ENCODE measurements at regions not wholly inside any gene's neighbourhood (a gene's known extent, or its start where the extent isn't known, plus 50 kb on each side); places are given as distances from the start of the nearest gene placed in this dataset.
"Not testable (repeated sequence)": the region's sequence is repeated elsewhere in the genome, so short reads cannot be mapped to it uniquely, and the experiment has no call there.

DNA sequence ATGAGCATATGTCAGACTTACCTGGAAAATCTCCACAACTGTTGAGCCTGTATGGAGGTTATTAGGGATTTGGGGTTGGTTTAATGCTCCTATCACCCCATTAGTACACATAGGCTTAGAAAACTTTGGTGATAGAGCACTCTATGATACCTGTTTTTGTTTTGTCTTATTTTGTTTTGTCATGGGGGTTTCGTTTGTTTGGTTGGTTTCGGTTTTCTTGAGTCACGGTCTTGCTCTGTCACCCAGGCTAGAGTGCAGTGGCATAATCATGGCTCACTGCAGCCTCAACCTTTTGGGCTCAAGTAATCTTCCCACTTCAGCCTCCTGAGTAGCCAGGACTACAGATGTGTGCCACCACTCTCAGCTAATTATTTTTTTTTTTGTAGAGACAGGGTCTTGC is 70.0 kb downstream of the MZT1 start:
- no peak for DNase-seq (ENCODE audit: low spot score)

GRCh38 chr13:72656357-72656756 is 71.1 kb downstream of the MZT1 start:
- DNase-seq (ENCODE audit: low spot score): no peak

GRCh38 chr13:72653506-72653905 is 73.9 kb downstream of the MZT1 start:
- DNase-seq (ENCODE audit: low spot score): no peak

DNA sequence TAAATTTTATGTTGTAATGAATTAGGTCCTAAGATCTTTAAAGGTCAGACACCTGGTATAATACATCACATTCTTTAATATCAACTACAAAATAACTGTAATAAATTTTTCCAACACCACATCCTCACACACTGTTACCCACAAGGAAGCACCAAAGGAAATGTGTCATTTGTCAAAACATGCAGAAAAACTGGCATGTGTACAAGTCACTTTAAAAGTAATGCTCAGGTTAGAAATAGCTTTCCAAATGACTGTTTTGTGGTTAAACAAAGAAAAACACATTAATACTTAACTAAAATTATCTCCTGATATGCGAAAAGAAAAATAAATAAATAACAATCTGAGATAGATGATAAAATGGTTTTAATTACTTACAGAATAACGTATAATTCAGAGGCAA is 74.7 kb downstream of the MZT1 start:
- DNase-seq (ENCODE audit: low spot score): no peak

- no peak for DNase-seq (ENCODE audit: low spot score)
Observed at GRCh38 chr13:72651144-72651543, 76.3 kb downstream of the MZT1 start.

- no peak for DNase-seq (ENCODE audit: low spot score)
Observed at GRCh38 chr13:72650051-72650700, 77.3 kb downstream of the MZT1 start.

GRCh38 chr13:72648513-72649065 is 78.8 kb downstream of the MZT1 start:
- no peak for DNase-seq (ENCODE audit: low spot score)

DNA sequence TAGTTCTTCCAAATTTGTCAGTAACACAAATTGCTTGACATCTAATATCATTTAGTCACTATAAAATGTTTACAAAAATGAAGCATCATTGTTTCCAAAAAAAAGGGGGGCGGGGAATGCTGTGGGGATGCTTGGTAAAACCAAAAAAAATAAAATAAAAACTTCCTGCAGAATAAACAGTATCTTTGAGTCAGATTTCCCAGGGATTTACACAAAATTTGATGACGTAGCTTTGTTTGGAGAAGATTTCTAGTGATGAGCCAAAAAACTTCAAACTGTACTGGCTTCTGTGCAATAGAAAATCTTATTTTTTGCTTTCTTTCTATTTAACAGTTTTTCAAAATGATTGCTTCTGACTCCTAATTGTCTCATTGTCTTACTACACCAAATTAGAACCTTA is 80.0 kb downstream of the MZT1 start:
- DNase-seq (ENCODE audit: low spot score): no peak

GRCh38 chr13:72645521-72645920 is 81.9 kb downstream of the MZT1 start:
- DNase-seq (ENCODE audit: low spot score): no peak

DNA sequence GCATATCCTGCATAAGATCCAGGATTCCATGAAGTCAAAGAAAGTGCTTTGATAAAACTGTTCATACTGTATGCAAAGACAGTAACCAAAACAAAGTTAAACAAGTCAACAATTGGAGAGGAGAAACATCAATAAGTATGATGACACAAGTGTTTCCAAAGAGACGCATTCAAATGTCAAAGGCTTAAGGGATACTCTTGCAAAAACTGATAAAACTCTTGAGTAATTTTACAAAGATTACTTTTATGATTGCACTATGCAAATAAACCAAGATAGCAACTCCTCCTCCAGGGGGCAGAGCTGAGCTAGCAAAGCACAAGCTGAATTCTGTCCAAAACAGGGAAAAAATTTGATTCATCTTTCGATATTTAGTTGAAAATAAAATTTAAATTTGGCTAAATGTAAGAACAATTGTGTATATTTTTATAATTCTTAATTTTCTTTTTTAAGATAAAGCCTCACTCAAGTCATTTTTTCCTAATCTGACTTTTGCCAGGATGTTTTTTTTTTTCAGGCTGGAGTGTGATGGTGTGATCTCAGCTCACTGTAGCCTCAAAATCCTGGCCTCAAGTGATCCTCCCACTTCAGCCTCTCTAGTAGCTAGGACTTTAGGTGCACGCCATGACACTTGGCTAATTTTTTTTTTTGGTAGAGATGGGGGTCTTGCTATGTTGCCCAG is 84.0 kb downstream of the MZT1 start:
- DNase-seq (ENCODE audit: low spot score): peak; percentile 35

DNA sequence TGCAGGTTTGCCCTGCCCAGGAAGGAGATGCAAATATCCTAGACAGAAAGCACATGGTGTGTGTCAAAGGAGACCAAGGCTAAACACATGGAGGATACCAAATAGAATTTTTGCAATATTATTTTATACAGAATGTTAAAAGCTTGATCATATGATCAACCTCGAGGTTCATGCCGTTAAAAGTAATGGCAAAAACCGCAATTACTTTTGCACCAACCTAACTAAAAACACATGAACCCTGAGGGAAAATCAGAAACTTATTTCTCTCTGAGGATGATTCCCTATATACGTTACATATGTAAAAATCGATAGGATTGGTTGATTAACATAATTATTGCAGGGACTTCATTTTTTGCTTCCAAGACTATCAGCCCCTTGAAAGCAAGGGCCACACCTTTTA is 88.1 kb downstream of the MZT1 start:
- DNase-seq (ENCODE audit: low spot score): no peak

DNA sequence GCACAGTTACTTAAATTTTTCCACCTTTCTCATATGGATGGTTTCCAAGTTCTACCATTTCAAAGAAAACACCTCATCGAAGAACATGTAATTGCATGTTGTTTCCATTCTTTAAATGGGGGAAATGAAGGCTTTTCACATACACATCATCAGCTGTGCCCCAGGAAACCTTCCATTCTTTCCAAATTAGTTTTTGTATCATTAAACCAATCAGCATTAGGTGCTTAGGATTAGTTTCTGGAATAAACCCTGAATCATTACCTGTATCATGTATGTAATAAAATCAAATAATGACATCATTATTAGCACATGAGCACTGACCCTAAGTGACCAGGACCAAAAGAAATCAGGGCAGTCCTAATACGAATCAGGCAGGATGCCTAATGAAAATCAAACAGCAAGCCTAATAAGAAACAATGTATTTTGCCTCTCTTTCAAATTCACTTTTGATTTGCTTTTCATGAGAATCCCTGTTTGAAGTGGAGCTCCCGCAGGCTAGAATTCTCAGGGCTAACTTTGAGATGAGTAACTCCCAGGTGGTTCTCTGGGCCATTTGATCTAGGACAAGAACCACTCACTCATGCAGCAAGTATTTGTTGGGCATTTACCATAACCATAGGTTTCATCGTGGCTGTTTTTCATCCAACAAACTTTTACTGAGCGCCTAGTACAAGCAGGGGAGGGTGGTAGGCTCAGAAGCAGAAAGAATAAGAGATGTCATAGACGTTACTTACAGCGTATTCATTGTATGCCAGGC is 89.2 kb downstream of the MZT1 start:
- DNase-seq (ENCODE audit: low spot score): no peak

DNA sequence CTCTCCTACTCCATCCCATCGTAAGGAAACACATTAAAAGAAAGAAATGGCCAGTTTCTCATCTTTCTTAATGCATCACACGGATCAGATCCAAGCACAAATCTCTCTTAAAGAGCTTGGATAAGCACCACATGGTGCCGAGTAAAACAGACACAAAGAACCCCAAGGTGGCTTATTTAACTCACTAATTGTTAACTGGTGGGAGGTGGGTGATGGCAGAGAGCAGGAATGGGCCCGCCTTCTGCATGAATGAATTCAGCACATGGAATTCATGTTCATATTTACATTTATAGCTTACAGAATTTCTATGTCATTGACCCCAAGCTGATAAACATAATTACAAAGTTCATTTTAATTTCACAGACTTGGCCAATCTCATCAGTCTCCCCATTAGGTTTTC is 89.9 kb downstream of the MZT1 start:
- DNase-seq (ENCODE audit: low spot score): no peak

- no peak for DNase-seq (ENCODE audit: low spot score)
Observed at GRCh38 chr13:72634859-72635258, 92.6 kb downstream of the MZT1 start.

GRCh38 chr13:72622546-72622945 is 104.9 kb downstream of the MZT1 start:
- DNase-seq (ENCODE audit: low spot score): no peak

DNA sequence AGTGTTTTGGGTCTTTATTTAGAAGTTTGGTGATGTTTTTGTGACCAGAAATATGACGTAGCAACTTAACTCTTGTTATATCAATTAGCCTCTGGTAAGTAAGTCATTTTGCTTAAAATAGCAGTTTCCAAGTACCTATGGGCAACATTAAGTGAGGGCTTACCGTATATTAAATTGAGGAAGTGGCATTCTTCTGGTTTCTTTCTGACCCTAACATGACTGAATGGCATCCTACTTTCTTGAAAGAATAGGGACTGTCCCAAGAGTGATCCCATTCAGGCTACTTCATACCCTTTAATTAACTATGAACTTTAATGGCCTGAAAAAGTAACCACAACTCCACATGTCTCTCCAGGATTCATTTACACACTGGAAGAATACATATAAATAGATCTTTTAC is 106.6 kb downstream of the MZT1 start:
- no peak for DNase-seq (ENCODE audit: low spot score)

- no peak for DNase-seq (ENCODE audit: low spot score)
Observed at GRCh38 chr13:72617951-72618350, 109.5 kb downstream of the MZT1 start.

GRCh38 chr13:72617186-72617585 is 110.2 kb downstream of the MZT1 start:
- no peak for DNase-seq (ENCODE audit: low spot score)

DNA sequence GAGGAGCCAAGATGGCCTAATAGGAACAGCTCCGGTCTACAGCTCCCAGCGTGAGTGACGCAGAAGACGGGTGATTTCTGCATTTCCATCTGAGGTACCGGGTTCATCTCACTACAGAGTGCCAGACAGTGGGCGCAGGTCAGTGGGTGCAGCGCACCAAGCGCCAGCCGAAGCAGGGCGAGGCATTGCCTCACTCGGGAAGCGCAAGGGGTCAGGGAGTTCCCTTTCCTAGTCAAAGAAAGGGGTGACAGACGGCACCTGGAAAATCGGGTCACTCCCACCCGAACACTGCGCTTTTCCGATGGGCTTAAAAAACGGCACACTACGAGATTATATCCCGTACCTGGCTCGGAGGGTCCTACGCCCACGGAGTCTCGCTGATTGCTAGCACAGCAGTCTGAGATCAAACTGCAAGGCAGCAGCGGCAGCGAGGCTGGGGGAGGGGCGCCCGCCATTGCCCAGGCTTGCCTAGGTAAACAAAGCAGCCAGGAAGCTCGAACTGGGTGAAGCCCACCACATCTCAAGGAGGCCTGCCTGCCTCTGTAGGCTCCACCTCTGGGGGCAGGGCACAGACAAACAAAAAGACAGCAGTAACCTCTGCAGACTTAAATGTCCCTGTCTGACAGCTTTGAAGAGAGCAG is 117.1 kb downstream of the MZT1 start:
- DNase-seq (ENCODE audit: low spot score): not testable (repeated sequence)

DNA sequence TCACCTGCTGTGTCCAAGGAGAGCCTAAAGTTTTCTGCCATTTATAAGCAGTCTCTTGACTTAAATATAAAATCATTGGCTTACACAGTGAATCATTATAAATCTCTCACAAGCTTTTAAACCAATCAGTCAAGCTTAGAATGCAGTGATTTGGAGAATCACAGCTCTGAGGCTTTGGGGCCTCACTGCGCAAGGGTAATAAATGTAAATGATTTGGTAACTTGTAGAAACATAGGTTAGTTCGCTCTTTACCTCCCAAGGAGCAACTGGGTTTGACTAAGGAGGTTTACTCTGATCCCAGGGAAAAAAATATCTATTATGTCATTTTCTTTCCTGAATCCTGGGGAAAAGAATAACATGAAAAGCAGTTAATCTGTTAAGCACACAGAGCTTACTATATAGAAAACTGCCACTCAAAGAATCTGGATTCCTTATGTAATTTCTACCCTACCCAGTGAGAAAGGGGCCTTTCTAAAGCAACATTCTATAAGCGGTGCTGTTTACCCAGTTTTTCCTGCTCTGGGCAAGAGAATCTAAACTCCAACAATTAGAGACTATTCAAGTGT is 128.2 kb downstream of the MZT1 start:
- DNase-seq (ENCODE audit: low spot score): no peak

GRCh38 chr13:72590091-72590740 is 137.2 kb downstream of the MZT1 start:
- DNase-seq (ENCODE audit: low spot score): no peak

DNA sequence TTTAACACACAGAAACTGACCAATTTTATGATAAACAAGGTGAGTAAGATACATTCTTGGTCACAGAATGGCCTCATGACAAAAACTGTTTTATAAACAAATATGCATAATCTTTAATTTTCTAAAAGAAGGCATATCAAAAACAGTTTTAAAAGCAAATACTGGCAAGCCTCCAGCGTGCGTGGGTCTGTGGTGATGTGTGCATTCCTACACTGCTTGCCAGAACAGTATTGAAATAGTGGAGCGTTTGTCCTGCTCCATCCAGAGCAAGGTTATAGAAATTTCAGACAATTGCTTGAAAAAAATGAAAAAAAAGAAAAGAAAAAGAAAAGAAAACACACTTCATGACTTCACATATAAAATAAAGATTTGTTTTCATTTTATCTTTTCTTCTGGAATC is 140.9 kb downstream of the MZT1 start:
- DNase-seq (ENCODE audit: low spot score): no peak
